ENCODE measurements at regions not wholly inside any gene's neighbourhood (a gene's known extent, or its start where the extent isn't known, plus 50 kb on each side); places are given as distances from the start of the nearest gene placed in this dataset.

- Histone ChIP-seq H3K9me3 (ENCODE audit: low read depth) (no peaks in the 10 kb centered on the region), H3K27me3 (no peaks in the 10 kb centered on the region), H3K27ac (no peak overlapping the region), H3K4me1 (ENCODE audit: low read depth) (no peaks in the 10 kb centered on the region), H3K36me3 (no peaks in the 10 kb centered on the region), H3K4me3 (no peak overlapping the region)
- DNase-seq (ENCODE audit: low read depth in 1 of 2, low spot score in 1 of 2): no peak
- no peak for TF ChIP-seq CTCF (IDR thresholded peaks at IDR 0.05; ENCODE audit: low read depth, low read length)
Observed at GRCh38 chr7:98724591-98724990, 107.5 kb downstream of the NPTX2 start.

GRCh38 chr7:98727146-98727709 lies 110.1 kb downstream of the NPTX2 start:
- no peak overlapping the region for H3K4me3 ChIP-seq
- no peaks in the 10 kb centered on the region for H3K4me1 ChIP-seq (ENCODE audit: low read depth)
- DNase-seq (ENCODE audit: low read depth in 1 of 2, low spot score in 1 of 2): no peak
- no peak overlapping the region for H3K27ac ChIP-seq
- no peak for TF ChIP-seq CTCF (IDR thresholded peaks at IDR 0.05; ENCODE audit: low read depth, low read length)
- no peaks in the 10 kb centered on the region for H3K36me3 ChIP-seq
- no peaks in the 10 kb centered on the region for H3K9me3 ChIP-seq (ENCODE audit: low read depth)
- no peaks in the 10 kb centered on the region for H3K27me3 ChIP-seq

GRCh38 chr7:98728555-98728954 lies 111.5 kb downstream of the NPTX2 start:
- Histone ChIP-seq H3K36me3 (no peaks in the 10 kb centered on the region), H3K4me1 (ENCODE audit: low read depth) (no peaks in the 10 kb centered on the region), H3K4me3 (no peak overlapping the region), H3K9me3 (ENCODE audit: low read depth) (no peaks in the 10 kb centered on the region), H3K27ac (no peak overlapping the region), H3K27me3 (no peaks in the 10 kb centered on the region)
- no peak for DNase-seq (ENCODE audit: low read depth in 1 of 2, low spot score in 1 of 2)
- no peak for TF ChIP-seq CTCF (IDR thresholded peaks at IDR 0.05; ENCODE audit: low read depth, low read length)

- TF ChIP-seq CTCF (IDR thresholded peaks at IDR 0.05; ENCODE audit: low read depth, low read length): no peak
- H3K27ac ChIP-seq: no peak overlapping the region
Observed at GRCh38 chr7:98729121-98729520, 112.0 kb downstream of the NPTX2 start.

GRCh38 chr7:98730326-98730725 lies 113.2 kb downstream of the NPTX2 start:
- Histone ChIP-seq H3K27ac (no peak overlapping the region), H3K4me1 (ENCODE audit: low read depth) (no peaks in the 10 kb centered on the region), H3K27me3 (no peaks in the 10 kb centered on the region), H3K9me3 (ENCODE audit: low read depth) (no peaks in the 10 kb centered on the region), H3K4me3 (no peak overlapping the region), H3K36me3 (no peaks in the 10 kb centered on the region)
- DNase-seq (ENCODE audit: low read depth in 1 of 2, low spot score in 1 of 2): no peak
- no peak for TF ChIP-seq CTCF (IDR thresholded peaks at IDR 0.05; ENCODE audit: low read depth, low read length)

More at GRCh38 chr7:98729121-98729520, 112.0 kb downstream of the NPTX2 start:
- H3K9me3 ChIP-seq (ENCODE audit: low read depth): no peaks in the 10 kb centered on the region
- H3K4me3 ChIP-seq: no peak overlapping the region
- no peaks in the 10 kb centered on the region for H3K36me3 ChIP-seq
- H3K4me1 ChIP-seq (ENCODE audit: low read depth): no peaks in the 10 kb centered on the region
- DNase-seq (ENCODE audit: low read depth in 1 of 2, low spot score in 1 of 2): no peak
- no peaks in the 10 kb centered on the region for H3K27me3 ChIP-seq

- Histone ChIP-seq H3K4me1 (ENCODE audit: low read depth) (no peaks in the 10 kb centered on the region), H3K36me3 (no peaks in the 10 kb centered on the region), H3K27ac (no peak overlapping the region), H3K9me3 (ENCODE audit: low read depth) (no peaks in the 10 kb centered on the region), H3K27me3 (no peaks in the 10 kb centered on the region), H3K4me3 (no peak overlapping the region)
- no peak for DNase-seq (ENCODE audit: low read depth in 1 of 2, low spot score in 1 of 2)
- no peak for TF ChIP-seq CTCF (IDR thresholded peaks at IDR 0.05; ENCODE audit: low read depth, low read length)
Observed at GRCh38 chr7:98731651-98732050, 114.6 kb downstream of the NPTX2 start.
